Chondrocyte (in vitro differentiated cells): ENCODE measurements at regions not wholly inside any gene's neighbourhood (a gene's known extent, or its start where the extent isn't known, plus 50 kb on each side); places are given as distances from the start of the nearest gene placed in this dataset.

Experiments
- DNase-seq: peaks from one replicate; pipeline ENCODE4 v3.0.0; 2021; ENCODE audit warnings: mixed read lengths, low spot score
- H3K27ac Mint-ChIP-seq: one replicate; pipeline ENCODE4 v1.8.0; 2021; ENCODE audit warnings: mild to moderate bottlenecking, moderate library complexity, mixed read lengths; ENCODE audit not compliant: unreplicated experiment
- H3K27me3 Mint-ChIP-seq: 2 replicates; pipeline ENCODE4 v1.8.0; 2021; ENCODE audit warnings: low read depth, mixed read lengths
- H3K36me3 Mint-ChIP-seq: 2 replicates; pipeline ENCODE4 v1.8.0; 2021; ENCODE audit warnings: low read depth, mixed read lengths
- H3K4me1 Mint-ChIP-seq: 2 replicates; pipeline ENCODE4 v1.8.0; 2021; ENCODE audit warnings: low read depth, mild to moderate bottlenecking, mixed read lengths
- H3K4me3 Mint-ChIP-seq: one replicate; pipeline ENCODE4 v1.8.0; 2021; ENCODE audit warnings: mild to moderate bottlenecking, moderate library complexity, mixed read lengths; ENCODE audit not compliant: unreplicated experiment
- H3K9me3 Mint-ChIP-seq: 2 replicates; pipeline ENCODE4 v1.8.0; 2021; ENCODE audit warnings: low read depth, mixed read lengths
- CTCF ChIP-seq: fragments of 200-600 bp; sonication (generic); IDR thresholded peaks from 2 replicates; pipeline ENCODE4 v1.5.0; 2021; ENCODE audit warnings: antibody characterized with exemption, mild to moderate bottlenecking, moderate library complexity

DNA sequence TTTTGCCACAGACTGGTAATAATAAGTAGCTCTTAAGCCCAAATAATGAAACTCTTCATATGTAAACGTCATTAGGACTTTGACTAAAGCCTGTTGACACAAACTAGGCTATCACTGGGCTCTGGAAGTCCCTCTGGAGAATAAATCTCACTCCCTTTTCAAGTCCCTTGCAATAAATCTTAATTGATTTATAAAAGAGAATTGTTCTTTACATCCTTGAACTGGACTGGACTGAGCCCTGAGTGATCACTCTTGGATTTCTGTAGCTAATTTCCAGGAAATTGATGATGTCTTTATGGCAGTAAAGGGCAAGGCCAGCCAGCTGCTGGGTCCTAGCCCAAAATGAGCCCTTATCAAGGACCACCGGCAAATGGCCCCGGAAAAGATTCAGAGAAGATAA, 1162.7 kb downstream of the BCL11B start:
- peaks cover 9% of the 10 kb centered on the region for H3K9me3 Mint-ChIP-seq
- H3K27me3 Mint-ChIP-seq: no peaks in the 10 kb centered on the region
- H3K4me1 Mint-ChIP-seq: peaks cover 20% of the 10 kb centered on the region
- H3K4me3 Mint-ChIP-seq: no peak overlapping the region
- H3K36me3 Mint-ChIP-seq: no peaks in the 10 kb centered on the region
- no peak for DNase-seq
- H3K27ac Mint-ChIP-seq: no peak overlapping the region
- TF ChIP-seq CTCF: no peak

DNA sequence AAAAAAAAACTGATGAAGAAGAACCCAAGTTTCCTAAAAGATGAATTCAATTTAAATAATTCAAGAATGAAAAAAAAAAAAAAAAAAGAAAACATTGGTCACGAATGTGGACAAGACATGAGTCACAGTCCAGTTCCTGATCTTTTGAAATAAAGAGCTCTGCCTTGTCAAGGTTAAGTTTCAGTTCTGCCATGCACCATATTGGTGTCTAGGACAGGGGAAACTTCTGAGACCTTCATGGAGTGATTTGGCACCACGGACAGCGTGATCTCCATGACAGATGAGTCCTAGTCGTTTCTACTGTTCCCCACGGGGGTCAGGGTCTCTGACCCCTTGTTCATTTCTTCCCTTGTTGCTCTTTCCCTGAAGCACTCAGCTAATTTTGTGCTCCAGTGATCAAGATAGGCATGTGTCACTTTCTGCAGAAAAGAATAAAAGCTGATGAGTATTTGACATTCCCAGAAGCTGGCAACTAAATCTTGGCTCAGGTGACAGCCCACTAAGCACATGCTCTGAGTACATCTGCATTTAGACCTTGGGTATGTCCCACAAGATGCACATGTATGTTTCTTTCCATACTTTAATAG, 1159.7 kb downstream of the BCL11B start:
- Mint-ChIP-seq H3K9me3 (peaks cover 9% of the 10 kb centered on the region), H3K27ac (no peak overlapping the region), H3K27me3 (no peaks in the 10 kb centered on the region), H3K4me1 (peaks cover 29% of the 10 kb centered on the region), H3K4me3 (no peak overlapping the region), H3K36me3 (no peaks in the 10 kb centered on the region)
- no peak for TF ChIP-seq CTCF
- no peak for DNase-seq

DNA sequence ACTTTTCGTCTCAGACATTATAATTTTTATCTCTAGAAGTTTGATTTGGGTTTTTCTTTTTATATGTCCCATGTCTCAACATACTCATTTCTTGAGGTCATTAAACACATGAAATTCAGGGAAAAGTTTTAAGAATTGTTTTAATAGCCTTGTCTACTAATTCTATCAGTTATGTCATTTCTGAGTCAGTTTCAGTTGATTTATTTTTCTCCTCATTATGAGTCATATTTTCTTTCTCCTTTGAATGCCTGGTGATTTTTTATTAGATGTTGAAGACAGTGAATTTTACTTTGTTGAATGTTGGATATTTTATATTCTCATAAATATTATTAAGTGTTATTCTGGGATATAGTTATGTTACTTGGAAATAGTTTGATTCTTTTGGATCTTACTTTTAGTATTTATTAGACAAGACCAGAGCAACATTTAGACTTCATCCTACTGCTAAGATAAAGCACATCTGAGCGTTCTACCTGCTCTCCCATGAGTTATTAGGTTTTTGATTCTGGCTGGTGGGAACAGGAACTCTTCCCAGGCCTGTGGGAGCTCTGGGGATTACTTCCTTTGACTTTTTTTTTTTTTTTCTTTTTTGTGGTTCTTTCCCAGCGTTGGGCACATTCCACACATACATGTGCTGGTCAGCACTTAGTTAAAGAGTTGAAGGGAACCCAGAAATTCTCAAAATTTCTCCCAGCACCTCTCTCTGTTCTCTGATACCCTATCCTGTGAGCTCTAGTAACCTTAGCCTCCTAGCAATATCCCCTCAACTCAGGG, 1157.7 kb downstream of the BCL11B start:
- no peak for DNase-seq
- TF ChIP-seq CTCF: no peak

DNA sequence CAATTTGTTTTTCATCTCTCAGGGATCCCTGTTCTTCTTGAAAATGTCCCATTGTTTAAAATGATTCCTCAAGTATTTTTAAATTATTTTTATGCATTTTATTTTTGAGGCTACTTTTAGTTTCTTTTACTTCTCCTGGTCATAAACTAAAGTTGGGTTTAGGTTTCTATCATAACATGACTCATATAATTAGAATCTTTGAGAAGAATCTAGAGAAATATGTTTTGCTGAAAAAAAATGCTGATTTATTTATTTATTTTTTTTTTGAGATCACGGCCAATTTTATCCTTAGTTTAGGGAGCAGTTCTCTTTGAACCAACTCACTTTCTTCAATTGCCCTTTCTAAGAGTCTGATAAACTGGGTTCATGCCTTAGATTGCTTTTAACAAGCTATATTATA, 1157.1 kb downstream of the BCL11B start:
- Mint-ChIP-seq H3K4me3 (no peak overlapping the region), H3K36me3 (no peaks in the 10 kb centered on the region), H3K27me3 (no peaks in the 10 kb centered on the region), H3K27ac (peak overlapping the region; percentile 96), H3K9me3 (peaks cover 9% of the 10 kb centered on the region), H3K4me1 (peaks cover 29% of the 10 kb centered on the region)
- no peak for DNase-seq
- TF ChIP-seq CTCF: no peak

More for the DNA sequence above, 1157.7 kb downstream of the BCL11B start:
- Mint-ChIP-seq H3K9me3 (peaks cover 9% of the 10 kb centered on the region), H3K4me3 (no peak overlapping the region), H3K27ac (peak overlapping the region; percentile 96), H3K27me3 (no peaks in the 10 kb centered on the region), H3K36me3 (no peaks in the 10 kb centered on the region), H3K4me1 (peaks cover 29% of the 10 kb centered on the region)

DNA sequence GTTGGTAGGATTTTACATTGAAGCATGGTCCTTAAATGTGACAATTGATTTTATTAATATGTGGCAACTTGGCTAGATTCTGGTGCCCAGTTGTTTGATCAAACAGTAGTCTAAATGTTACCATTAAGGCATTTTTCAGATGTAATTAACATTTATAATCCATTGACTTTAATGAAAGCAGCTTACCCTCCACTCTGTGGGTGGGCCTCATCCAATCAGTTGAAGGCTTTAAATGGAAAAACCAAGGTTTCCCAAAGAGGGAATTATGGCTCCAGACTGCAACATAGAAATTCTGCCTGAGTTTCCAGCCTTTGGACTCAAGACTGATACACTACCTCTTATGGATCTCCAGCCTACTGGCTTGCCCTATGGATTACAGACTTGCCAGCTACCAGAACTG, 1153.2 kb downstream of the BCL11B start:
- TF ChIP-seq CTCF: no peak
- peaks cover 16% of the 10 kb centered on the region for H3K4me1 Mint-ChIP-seq
- no peak for DNase-seq
- H3K36me3 Mint-ChIP-seq: no peaks in the 10 kb centered on the region
- no peaks in the 10 kb centered on the region for H3K27me3 Mint-ChIP-seq
- peaks cover 10% of the 10 kb centered on the region for H3K9me3 Mint-ChIP-seq
- H3K4me3 Mint-ChIP-seq: no peak overlapping the region
- H3K27ac Mint-ChIP-seq: no peak overlapping the region
